ENCODE measurements at regions not wholly inside any gene's neighbourhood (a gene's known extent, or its start where the extent isn't known, plus 50 kb on each side); places are given as distances from the start of the nearest gene placed in this dataset.
A peak's percentile ranks its signal among the peaks of the same experiment; 100 is the strongest.

DNA sequence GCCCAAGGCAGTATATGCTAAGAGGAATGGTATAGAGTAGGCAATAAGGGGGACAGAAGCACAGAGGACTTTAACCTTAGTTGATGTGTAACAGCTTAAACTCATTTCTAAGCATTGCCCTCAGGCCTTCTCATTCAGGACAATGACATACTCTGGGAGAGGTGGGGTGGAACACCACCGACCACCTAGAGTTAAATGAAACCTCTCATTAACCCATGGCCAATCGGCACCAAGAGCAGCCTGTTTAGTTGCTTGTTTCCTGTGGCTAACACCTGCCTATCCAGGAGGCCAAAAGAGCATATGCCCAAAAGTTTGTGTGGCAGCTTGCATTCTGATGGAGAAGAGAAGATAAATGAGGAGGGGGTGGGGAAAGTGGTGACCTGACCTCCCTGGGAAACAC, 50.0 kb downstream of the PABIR2 start:
- DNase-seq (ENCODE audit: low spot score), result no peak
- no peak for ATAC-seq
- intact Hi-C loops (cut with DNase I), result no loop called here

DNA sequence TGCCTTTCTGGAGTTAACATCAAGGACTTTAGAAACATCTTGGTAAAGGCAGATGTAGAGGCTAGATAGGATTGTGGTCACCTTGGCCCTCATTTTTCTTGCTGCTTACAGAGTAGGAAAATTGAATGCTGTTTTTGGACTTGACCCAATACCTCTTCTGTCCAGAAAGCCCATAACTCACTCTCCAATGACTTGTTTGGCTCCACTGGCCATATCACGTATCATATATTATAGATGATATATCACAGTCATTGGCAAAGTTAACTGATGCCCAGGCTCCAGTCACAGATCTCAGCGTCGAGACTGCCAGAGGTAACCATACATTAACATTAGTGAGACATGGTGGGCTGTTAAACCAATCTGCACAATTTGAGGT, 50.6 kb downstream of the PABIR2 start:
- DNase-seq (ENCODE audit: low spot score) (no peak), ATAC-seq (no peak)
- intact Hi-C loops (cut with DNase I), result no loop called here

DNA sequence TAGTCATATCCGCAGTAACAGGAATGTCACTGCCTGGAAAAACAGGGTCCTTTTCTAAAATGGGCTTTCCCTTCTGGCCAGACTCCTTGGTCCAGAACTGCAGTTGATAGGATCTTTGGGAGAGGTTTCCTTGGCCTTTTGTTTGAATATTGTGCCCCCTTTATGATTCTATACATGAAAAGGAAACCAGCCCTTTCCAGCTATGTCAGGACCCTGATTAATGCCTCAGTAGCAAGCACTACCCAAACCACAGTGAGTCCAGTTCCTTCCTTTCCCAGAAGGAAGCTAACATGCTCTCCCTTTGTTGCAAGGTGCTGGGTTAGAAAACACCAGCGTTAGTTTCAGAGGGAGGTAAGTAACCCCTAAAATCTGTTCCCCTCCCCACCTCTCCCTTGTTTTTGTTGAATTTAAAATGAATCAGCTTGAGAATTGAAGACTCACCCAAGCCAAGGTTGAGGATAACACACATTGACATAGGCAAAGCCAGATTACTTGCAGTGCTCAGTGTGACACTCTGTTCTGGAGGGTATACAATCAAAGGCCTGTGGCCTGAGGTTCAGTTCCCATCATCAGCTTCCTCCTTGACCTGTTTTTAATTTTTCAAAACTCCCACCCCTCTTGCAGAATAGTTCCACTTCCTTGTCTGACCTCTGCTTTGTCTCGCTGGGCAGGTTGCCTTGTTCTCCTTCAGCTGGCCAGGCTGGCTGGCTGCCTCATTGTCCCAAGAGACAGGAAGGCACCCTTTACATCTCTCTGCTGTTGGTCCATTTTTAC, 51.2 kb downstream of the PABIR2 start:
- DNase-seq (ENCODE audit: low spot score), result no peak
- intact Hi-C loops (cut with DNase I), result no loop called here
- ATAC-seq, result no peak

DNA sequence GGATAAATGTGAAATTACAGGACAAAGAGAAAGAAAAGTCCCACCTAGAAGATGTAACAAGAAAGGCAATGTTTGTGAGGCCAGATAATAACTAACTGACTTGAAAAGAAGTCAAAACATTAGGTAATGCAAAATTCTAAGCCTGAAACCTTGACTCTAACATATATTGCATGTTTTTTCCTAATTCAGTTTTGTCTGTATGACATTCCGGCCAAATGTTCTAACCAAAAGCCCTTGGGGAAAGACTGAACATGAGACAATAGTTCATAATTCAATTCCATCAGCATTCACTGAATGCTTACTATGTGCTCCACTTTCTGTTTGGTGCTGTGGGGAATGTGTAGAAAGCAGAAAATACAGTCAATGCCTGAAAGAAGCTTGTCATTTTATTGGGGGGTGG, 53.9 kb downstream of the PABIR2 start:
- no peak for DNase-seq (ENCODE audit: low spot score)
- no peak for ATAC-seq
- intact Hi-C loops (cut with DNase I), result no loop called here

DNA sequence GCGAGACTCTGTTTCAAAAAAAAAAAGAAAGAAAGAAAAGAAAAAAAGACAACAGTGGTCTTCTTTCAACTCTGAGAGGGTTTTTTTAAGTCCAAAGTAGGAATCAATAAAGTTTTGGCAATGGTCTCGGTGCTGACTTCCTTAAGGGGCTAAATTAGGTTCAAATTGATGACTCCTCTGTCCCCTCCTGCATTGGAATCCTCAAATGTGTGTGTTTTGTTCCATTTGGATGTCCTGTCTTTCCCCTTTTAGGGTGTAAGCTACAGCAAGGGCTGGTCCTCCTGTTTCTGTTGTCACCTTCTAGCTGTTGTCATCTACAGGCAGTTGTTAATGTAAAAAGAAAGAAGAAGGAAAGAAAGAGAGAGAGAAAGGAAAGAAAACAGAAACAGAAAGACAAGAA, 54.4 kb downstream of the PABIR2 start:
- ATAC-seq, result no peak

DNA sequence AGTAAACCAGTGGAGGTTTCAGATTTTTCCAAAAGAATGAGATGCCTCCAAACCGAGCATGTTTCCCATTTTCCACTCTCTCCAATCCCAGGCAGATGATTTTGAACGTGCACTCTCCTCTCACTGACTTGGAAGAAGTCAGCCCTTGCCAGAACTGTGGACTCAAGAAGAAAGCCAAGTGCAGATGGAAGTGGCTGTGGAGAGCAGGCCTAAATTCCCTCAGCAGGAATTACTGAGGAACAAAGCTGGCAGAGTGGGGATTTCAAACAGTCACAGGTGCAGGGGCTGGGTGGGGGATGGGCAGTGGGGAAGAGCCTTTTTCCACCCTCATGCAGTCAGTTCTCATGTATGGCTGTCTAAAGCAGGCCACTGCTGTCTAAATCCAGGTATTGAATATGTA, 55.3 kb downstream of the PABIR2 start:
- intact Hi-C loops (cut with DNase I), result no loop called here
- no peak for ATAC-seq
- DNase-seq (ENCODE audit: low spot score), result no peak

More for the DNA sequence above, 54.4 kb downstream of the PABIR2 start:
- intact Hi-C loops (cut with DNase I), result no loop called here
- DNase-seq (ENCODE audit: low spot score), result no peak

DNA sequence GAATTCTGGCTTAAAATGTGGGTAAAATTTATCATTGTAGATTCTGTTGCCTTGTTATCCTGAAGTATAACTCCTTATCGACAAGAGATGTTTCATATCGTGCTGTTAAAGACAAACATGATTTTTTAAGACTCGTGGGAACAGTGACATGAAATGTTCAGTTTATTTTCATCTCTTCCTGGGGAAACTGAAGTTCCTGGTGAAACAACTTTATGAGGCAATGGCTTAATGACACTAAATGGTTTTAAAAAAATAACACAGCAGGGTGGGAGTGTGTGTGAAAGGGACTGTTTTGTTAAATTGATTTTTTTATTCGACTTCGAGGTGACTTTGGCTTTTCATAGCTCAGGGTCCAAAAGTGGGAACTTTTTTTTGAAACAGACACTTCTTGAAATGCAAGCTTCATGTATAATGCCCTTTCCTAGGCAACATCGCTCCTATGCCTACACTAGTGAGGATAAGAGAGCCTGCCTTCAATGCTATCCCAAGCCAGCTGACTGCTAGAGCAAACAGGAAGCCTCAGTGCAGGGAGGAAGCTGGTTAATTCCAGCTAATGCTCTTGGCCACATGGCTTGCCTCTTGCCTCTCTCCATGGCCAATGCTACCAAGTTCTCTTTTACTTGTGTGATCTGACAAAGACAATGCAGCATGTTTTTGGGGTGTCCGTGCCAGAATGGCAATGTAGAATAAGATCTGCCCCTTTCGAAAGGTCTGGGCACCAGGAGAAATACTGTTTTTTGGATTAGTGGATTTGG, 57.8 kb downstream of the PABIR2 start:
- intact Hi-C loops (cut with DNase I), result no loop called here
- DNase-seq (ENCODE audit: low spot score), result no peak
- ATAC-seq, result no peak

DNA sequence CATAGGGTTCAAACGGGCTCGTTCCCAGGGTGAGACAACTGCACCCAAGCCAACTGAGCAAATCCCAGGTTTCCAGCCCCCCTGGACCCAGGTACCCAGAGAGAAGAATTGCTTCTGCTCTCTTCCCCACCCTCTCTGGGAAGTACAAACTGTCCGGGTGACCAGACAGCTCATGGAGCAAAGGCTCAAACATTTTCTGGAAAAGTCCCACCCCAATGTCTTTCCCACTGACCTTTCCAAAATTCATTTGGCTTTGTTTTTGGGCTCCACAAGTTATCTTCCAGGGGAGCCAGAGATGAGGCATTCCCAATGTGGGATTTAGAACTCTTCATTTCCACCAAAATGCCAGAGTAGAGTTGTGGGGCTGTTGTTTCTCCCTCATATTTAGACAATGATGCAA, 58.6 kb downstream of the PABIR2 start:
- intact Hi-C loops (cut with DNase I), result no loop called here
- ATAC-seq, result no peak
- DNase-seq (ENCODE audit: low spot score), result no peak

DNA sequence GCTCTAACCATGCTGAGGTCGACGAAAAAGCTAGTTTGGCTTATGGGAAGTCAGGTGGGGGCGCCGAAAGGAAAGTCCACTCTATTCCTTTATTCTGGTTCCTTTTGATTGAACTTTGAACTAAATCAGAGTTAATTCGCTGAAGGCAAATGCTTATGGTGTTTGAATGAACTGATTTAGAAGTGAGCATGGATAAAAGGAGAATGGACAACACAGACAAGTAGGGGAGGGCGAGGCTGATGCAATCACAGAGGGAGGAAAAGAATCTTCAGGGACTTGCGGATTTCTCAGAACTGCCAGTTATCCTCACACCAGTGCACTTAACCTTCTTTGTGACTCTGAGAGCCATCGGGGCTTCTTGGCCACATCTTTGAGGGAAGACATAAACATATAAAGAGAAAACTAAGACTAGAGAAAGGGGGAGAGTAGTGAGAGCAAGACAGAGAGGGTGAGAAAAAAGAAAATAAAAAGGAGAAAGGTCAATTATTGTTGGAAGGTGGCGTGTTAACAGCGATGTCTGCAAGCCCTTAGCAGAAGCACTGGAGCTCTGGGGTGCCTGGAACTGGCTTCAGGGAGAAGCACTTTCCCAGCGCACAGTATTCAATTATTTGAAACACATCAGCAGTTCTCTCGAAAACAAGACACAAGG, 59.2 kb downstream of the PABIR2 start:
- peak; percentile 90 for ATAC-seq
- intact Hi-C loops (cut with DNase I), result no loop called here
- no peak for DNase-seq (ENCODE audit: low spot score)

DNA sequence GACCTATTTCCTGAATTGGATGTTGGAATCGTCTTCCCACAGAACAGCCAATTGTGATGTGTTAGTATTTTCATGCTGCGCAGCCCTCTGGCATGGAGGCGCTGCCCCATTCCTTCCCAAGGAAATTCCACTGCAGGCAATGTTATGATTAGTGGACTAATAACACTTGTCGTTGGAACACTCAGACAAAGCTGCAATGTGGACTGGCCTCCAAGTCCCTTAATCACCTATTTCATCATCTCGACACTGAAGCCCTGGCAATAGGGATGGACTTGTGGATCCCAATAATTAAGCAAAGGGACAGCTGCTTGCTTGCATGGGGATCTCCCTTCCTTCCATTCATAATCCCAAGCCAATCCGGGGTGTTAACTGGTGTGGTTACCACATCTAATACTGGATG, 59.9 kb downstream of the PABIR2 start:
- intact Hi-C loops (cut with DNase I), result no loop called here
- DNase-seq (ENCODE audit: low spot score), result no peak
- ATAC-seq, result peak; percentile 83

DNA sequence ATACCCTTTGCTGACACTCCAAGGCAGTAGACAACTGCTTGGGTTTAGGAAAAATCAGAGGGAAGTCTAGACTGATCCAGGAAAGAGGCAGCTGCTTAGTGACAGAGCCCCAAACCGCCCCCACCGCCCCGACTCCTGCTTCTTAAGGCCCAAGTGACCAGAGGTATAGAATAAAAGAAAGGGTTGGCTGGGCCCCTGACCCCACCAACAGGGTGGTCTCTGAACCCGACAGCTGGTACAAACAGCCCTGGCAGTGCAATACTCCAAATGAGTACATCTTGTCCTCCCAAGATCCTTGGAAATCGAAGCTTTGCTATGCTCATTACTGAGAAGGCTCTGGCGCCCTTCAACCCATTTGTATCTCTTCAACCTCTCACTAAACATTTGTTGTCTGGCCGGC, 60.6 kb downstream of the PABIR2 start:
- intact Hi-C loops (cut with DNase I), result no loop called here
- DNase-seq (ENCODE audit: low spot score), result no peak
- ATAC-seq, result no peak

DNA sequence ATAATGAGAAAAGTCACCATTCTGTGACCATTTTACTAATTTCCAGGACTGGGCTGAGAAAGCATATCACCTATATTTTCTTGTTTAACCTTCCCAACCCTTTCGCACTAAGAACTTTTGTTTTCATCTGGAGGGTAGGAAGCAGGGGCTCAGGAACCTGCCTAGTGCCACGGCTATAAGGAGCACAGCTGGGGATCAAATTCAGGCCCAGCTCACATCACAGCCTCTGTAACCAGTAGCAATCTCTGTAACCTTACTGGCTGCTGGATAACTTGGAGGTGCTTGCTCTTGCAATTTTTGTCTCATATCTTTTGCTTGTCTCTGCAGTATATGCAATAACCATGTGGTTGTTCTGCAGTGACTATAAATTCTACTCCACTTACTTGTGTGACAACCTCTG, 62.0 kb downstream of the PABIR2 start:
- intact Hi-C loops (cut with DNase I), result no loop called here
- ATAC-seq (no peak), DNase-seq (ENCODE audit: low spot score) (no peak)

DNA sequence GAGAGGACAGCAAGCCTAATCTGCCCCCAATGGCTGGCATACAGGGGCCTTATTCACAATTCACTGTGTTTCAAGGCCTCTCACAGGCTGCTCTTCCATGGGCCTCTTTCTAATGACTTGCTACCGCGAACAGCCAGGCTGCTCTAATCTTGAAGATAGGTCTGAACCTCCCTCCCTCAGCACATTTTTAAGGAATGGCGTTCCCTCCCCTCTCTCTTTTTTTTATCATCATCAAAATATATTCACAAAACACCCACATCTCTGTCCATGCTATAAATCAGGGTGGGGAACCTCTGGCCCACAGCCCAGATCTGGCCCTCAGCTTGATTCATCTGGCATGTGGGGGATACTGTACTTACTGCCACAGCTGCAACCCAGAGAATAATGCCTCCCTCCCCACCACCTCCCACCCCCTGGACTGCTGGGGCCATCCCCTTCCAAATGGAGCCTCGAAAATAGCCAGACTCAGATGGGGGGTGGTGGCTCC, 62.5 kb downstream of the PABIR2 start:
- no peak for ATAC-seq

DNA sequence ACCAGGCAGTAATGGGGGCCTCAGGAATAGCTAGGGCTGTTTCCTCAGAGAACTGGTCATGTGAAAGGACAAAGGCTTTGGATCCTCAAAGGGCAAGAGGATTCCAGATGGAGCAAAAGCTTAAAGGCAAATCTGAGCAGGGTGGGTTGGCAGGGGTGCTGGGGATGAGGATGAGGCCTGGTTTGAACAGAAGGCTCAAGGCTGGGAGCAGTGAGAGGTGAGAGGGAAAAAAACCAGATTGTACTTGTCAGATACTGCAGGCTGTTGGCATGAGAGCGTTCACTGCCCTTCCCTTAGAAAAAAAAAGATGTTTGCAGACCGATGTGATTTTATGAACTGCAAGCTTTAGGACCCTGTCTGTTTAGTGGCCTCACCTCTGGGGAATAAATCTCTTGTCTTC, 63.4 kb downstream of the PABIR2 start:
- ATAC-seq (no peak), DNase-seq (ENCODE audit: low spot score) (no peak)
- intact Hi-C loops (cut with DNase I), result no loop called here

More for the DNA sequence above, 62.5 kb downstream of the PABIR2 start:
- intact Hi-C loops (cut with DNase I), result no loop called here
- no peak for DNase-seq (ENCODE audit: low spot score)

DNA sequence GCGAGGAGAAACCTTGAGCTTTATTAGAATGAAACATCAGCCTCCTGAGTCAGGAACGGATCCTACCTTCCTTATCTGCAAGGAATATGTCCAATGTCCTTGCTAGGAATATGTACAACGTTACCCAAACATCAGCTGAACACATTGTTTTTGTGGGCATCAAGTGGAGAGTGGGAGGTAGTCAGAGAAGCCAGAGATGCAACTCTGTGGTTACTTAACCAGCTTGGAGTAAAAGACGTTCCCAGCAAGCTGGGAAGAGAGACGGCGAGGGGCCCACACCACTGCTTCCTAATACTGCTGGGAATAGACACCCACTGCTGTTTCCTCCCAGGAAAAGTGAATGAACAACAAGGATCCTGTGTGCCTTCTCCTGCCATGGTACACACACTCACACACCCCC, 64.3 kb downstream of the PABIR2 start:
- no peak for ATAC-seq
- intact Hi-C loops (cut with DNase I), result no loop called here
- DNase-seq (ENCODE audit: low spot score), result no peak

DNA sequence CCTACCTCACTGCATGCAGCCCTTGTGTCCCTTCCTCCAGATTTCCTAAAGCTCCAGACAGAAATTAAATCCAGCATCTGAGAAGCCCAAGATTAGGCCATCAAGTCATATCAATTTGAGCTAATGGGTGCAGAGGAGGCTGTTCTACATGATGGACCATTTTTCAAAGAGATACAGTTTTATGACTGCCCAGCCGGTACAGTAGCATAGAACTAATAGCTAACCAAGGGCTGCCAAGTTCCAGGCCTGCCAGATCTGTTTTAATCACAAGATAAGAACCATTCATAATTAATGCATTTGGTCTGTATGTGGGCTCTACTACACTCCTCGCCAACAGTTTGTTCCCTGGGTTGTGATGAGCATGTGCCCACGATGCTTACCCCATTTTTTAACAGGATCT, 64.9 kb downstream of the PABIR2 start:
- ATAC-seq, result no peak
- no peak for DNase-seq (ENCODE audit: low spot score)
- intact Hi-C loops (cut with DNase I), result no loop called here

DNA sequence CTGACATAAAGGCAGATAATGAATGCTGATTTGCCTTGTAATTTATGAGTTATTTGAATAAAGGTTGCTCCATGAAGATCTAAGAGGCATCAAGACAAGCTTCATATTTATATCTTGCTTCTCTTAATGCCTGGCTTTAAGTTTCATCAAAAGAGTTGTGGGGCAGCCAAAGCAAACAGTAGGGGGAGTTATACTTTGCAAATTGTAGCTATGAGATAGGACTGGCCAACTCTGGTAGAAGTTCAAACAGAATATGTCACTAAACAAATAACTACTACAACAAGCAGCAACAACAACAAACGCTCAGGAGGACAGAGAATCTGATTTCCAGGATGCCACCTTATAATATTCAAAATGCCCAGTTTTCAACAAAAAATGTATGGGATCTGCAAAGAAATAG, 69.1 kb upstream of the PLAC1 start:
- DNase-seq (ENCODE audit: low spot score) (no peak), ATAC-seq (no peak)
- intact Hi-C loops (cut with DNase I), result no loop called here

DNA sequence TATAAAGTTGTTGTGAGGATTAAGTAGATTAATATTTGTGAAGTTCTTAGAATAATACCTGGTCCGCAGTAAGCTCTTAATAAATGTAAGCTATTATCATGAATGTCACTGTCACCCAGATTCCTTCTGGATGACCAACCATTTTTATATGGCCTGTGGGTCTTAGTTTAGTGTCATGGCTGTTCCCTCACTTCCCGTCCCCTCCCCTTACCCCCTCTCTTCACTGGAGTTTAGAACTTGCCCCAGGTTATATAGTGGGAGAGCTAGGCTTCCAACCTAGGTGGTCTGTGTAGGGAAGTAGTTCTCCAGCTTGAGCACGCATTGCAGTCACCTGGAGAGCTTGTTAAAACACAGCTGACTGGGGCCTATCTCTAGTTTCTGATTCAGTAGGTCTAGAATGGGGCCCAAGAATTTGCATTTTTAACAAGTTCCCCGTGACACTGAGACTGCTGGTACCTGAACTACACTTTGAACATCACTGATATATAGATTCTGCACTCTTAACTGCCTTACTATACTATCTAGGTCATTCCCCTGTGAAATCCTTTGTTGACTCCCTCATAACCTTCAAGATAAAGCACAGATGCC, 66.9 kb upstream of the PLAC1 start:
- ATAC-seq (no peak), DNase-seq (ENCODE audit: low spot score) (no peak)
- intact Hi-C loops (cut with DNase I), result no loop called here

DNA sequence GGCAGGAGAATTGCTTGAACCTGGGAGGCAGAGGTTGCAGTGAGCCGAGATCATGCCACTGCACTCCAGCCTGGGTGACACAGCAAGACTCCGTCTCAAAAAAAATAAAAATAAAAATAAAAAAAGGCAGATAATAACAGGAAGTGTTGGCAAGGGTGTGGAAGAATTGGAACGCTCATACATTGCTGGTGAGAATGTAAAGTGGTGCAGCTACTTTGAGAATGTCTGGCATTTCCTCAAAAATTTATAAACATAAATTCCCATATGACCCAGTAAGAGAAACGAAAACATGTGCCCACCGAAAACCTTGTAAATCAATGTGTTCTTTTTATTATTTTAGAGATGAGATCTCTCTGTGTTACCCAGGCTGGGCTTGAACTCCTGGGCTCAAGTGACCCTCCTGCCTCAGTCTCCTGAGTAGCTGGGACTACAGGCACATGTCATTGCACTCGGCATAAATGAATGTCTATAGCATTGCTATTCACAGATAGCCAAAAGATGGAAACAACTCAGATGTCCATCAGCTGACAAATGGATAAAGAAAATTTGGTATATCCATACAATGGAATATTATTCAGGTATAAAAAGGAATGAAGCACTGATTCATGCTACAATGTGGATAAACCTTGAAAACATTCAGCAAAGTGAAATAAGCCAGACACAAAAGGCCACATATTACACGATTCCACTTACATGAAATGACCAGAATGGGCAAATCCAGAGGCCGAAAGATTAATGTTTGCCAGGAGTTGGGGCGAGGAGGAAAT, 63.7 kb upstream of the PLAC1 start:
- intact Hi-C loops (cut with DNase I), result no loop called here
- DNase-seq (ENCODE audit: low spot score), result no peak

More for the DNA sequence above, 63.7 kb upstream of the PLAC1 start:
- ATAC-seq, result no peak
